ENCODE measurements at regions not wholly inside any gene's neighbourhood (a gene's known extent, or its start where the extent isn't known, plus 50 kb on each side); places are given as distances from the start of the nearest gene placed in this dataset.

DNA sequence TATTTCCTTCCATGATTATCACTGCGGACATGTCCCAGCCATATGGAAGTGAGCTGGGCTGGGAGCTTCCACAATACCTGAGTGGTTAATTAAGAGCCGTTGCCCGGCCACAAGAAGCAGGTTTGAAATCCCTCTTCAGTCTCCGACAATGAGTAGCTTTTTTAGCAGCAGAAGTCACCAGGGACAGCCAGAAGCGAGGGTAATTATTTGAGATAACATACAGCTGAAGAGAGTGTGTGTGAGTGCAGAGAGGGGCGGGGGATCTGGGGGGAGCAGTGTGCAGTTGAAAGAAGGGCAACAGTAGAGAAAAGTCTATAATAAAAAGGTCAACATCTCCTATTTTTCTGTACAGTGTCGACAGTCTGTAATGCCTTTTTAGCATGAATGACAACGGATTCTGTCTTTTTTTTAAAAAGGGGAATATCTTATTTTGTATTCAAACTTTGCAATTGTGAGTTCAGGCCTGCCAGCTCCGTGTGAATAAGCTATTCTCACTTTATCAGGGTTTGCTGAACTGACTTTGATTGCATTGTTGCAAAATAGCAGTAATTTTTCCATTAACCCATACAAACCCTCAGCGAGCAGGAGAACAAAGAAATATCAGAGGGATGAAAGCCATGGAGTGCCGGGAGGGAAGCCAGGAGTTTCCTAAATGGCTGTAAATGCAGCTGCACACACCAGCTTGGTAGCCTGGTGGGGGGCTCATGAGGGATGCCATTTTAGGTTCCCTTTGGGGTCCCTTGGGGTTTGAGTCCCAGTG is 220.3 kb upstream of the IRX3 start:
- DNase-seq (no peak), ATAC-seq (ENCODE audit: low FRiP score) (no peak)
- Histone ChIP-seq H3K36me3 (ENCODE audit: control insufficient read depth in 1 of 2, insufficient read depth in 2 of 2, low read length in 1 of 2) (no peaks in the 10 kb centered on the region), H3K4me3 (ENCODE audit: low read length in 2 of 2) (no peak overlapping the region), H3K27ac (ENCODE audit: low read depth in 1 of 2, low read length in 2 of 2) (no peak overlapping the region), H3K9me3 (ENCODE audit: control insufficient read depth, low read length) (no peaks in the 10 kb centered on the region), H3K4me1 (ENCODE audit: control insufficient read depth in 1 of 2, insufficient read depth in 2 of 2, low read length in 2 of 2) (no peaks in the 10 kb centered on the region), H3K27me3 (ENCODE audit: control insufficient read depth in 1 of 2, insufficient read depth in 2 of 2, low read length in 1 of 2) (no peaks in the 10 kb centered on the region)
- 31 to 36% methylated on average over 11 of the region's 11 CpGs for WGBS, 2 donors
- intact Hi-C loops (cut with DNase I): no loop called here

DNA sequence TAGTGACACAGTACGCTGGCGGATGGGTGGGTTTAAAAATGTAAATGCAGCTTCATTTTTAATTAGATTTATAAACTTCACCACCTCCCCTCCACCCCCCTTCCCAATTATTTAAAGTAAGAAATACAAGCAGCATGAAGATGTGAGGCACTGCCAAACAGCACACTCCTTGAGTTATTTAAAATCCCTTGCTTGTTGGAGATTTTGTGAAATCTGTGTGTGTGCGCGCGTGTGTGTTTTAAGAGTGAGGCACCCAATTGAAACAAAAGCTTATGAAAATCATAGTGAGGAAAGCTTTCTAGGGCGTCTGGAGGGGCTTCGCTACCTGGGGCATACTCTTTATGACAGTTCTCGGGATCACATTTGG is 219.6 kb upstream of the IRX3 start:
- H3K4me3 ChIP-seq (ENCODE audit: low read length in 2 of 2): no peak overlapping the region
- DNase-seq (no peak), ATAC-seq (ENCODE audit: low FRiP score) (no peak)
- intact Hi-C loops (cut with DNase I): no loop called here
- no peak overlapping the region for H3K27ac ChIP-seq (ENCODE audit: low read depth in 1 of 2, low read length in 2 of 2)
- H3K27me3 ChIP-seq (ENCODE audit: control insufficient read depth in 1 of 2, insufficient read depth in 2 of 2, low read length in 1 of 2): no peaks in the 10 kb centered on the region
- 43 to 45% methylated on average over 8 of the region's 8 CpGs for WGBS, 2 donors
- no peaks in the 10 kb centered on the region for H3K36me3 ChIP-seq (ENCODE audit: control insufficient read depth in 1 of 2, insufficient read depth in 2 of 2, low read length in 1 of 2)
- no peaks in the 10 kb centered on the region for H3K9me3 ChIP-seq (ENCODE audit: control insufficient read depth, low read length)
- H3K4me1 ChIP-seq (ENCODE audit: control insufficient read depth in 1 of 2, insufficient read depth in 2 of 2, low read length in 2 of 2): no peaks in the 10 kb centered on the region

DNA sequence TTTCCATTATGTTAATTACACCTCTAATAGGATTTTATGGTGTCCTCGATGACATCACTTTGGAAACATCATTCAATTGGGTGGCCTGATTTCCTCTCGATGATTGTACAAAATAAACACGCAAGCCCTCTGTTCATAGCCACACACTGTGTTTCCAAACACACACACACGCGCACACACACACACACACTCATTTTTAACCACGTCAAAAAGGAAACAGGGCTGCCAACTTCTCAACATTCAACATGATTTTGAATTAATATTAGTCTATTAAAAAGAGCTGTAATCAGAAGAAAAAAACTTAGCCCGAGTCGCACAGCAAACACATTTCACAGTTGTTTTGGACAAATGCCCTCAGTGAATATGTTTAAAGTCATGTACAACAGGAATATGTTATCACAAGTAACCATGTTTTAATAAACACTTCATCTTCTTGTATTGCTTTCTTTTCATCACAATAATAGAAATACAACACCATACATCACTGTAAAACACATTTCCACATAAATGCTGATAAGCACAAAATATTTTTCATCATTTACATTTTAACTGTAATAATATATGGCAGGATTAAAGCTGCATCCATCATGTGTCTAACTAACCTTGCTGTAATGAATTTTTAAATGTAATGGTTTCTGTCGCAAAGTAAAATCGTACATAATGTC is 219.1 kb upstream of the IRX3 start:
- Histone ChIP-seq H3K27me3 (ENCODE audit: control insufficient read depth in 1 of 2, insufficient read depth in 2 of 2, low read length in 1 of 2) (no peaks in the 10 kb centered on the region), H3K4me3 (ENCODE audit: low read length in 2 of 2) (no peak overlapping the region), H3K27ac (ENCODE audit: low read depth in 1 of 2, low read length in 2 of 2) (no peak overlapping the region), H3K36me3 (ENCODE audit: control insufficient read depth in 1 of 2, insufficient read depth in 2 of 2, low read length in 1 of 2) (no peaks in the 10 kb centered on the region), H3K4me1 (ENCODE audit: control insufficient read depth in 1 of 2, insufficient read depth in 2 of 2, low read length in 2 of 2) (no peaks in the 10 kb centered on the region), H3K9me3 (ENCODE audit: control insufficient read depth, low read length) (no peaks in the 10 kb centered on the region)
- DNase-seq: no peak
- intact Hi-C loops (cut with DNase I): no loop called here
- no peak for ATAC-seq (ENCODE audit: low FRiP score)
- 49 to 58% methylated on average over 10 of the region's 10 CpGs for WGBS, 2 donors

DNA sequence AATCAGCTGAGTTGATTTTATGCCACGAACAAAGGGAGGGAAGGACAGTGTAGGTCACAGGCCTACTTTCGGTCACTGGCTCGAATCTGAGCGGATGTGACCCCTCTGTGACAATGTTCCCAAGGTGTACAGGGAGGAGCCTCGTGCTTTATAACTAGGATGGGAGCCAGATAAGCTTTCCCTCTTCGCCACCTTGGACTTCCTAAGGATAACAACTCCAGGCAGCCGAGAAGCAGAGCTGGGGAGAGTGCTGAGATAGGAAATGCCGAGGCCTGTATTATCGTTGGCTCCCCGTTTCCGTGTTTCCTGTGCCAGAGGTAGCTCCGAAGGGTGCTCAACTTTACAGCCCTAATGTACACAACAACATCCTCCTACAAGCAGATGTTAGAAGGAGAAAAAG is 217.8 kb upstream of the IRX3 start:
- H3K36me3 ChIP-seq (ENCODE audit: control insufficient read depth in 1 of 2, insufficient read depth in 2 of 2, low read length in 1 of 2): no peaks in the 10 kb centered on the region
- no peak for DNase-seq
- intact Hi-C loops (cut with DNase I): no loop called here

DNA sequence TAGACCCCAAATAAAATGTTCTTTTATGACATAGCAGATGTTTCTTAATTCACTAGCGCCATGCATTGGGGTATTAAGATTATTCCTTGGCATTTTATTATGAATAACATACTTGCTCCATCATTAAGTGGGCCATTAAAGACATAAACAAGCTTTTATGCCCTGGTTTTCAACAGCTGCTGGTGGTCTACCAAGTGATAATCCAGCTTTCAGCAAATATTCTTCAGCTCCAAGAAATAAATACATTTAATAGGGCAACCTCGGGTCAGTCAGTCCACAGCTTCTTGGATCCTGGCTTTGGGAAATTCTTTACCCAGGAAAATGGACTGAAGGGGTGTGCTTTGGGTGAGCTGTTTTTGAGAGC is 217.3 kb upstream of the IRX3 start:
- intact Hi-C loops (cut with DNase I): no loop called here
- no peaks in the 10 kb centered on the region for H3K4me1 ChIP-seq (ENCODE audit: control insufficient read depth in 1 of 2, insufficient read depth in 2 of 2, low read length in 2 of 2)
- no peak overlapping the region for H3K27ac ChIP-seq (ENCODE audit: low read depth in 1 of 2, low read length in 2 of 2)
- no peak overlapping the region for H3K4me3 ChIP-seq (ENCODE audit: low read length in 2 of 2)
- H3K9me3 ChIP-seq (ENCODE audit: control insufficient read depth, low read length): no peaks in the 10 kb centered on the region
- WGBS, 2 donors: 78 to 91% methylated on average over 2 of the region's 2 CpGs
- no peaks in the 10 kb centered on the region for H3K36me3 ChIP-seq (ENCODE audit: control insufficient read depth in 1 of 2, insufficient read depth in 2 of 2, low read length in 1 of 2)
- ATAC-seq (ENCODE audit: low FRiP score): no peak
- DNase-seq: no peak
- no peaks in the 10 kb centered on the region for H3K27me3 ChIP-seq (ENCODE audit: control insufficient read depth in 1 of 2, insufficient read depth in 2 of 2, low read length in 1 of 2)

More for the DNA sequence above, 217.8 kb upstream of the IRX3 start:
- H3K4me3 ChIP-seq (ENCODE audit: low read length in 2 of 2): no peak overlapping the region
- no peaks in the 10 kb centered on the region for H3K4me1 ChIP-seq (ENCODE audit: control insufficient read depth in 1 of 2, insufficient read depth in 2 of 2, low read length in 2 of 2)
- no peaks in the 10 kb centered on the region for H3K9me3 ChIP-seq (ENCODE audit: control insufficient read depth, low read length)
- WGBS, 2 donors: 55 to 56% methylated on average over 12 of the region's 12 CpGs
- ATAC-seq (ENCODE audit: low FRiP score): no peak
- H3K27me3 ChIP-seq (ENCODE audit: control insufficient read depth in 1 of 2, insufficient read depth in 2 of 2, low read length in 1 of 2): no peaks in the 10 kb centered on the region
- no peak overlapping the region for H3K27ac ChIP-seq (ENCODE audit: low read depth in 1 of 2, low read length in 2 of 2)

DNA sequence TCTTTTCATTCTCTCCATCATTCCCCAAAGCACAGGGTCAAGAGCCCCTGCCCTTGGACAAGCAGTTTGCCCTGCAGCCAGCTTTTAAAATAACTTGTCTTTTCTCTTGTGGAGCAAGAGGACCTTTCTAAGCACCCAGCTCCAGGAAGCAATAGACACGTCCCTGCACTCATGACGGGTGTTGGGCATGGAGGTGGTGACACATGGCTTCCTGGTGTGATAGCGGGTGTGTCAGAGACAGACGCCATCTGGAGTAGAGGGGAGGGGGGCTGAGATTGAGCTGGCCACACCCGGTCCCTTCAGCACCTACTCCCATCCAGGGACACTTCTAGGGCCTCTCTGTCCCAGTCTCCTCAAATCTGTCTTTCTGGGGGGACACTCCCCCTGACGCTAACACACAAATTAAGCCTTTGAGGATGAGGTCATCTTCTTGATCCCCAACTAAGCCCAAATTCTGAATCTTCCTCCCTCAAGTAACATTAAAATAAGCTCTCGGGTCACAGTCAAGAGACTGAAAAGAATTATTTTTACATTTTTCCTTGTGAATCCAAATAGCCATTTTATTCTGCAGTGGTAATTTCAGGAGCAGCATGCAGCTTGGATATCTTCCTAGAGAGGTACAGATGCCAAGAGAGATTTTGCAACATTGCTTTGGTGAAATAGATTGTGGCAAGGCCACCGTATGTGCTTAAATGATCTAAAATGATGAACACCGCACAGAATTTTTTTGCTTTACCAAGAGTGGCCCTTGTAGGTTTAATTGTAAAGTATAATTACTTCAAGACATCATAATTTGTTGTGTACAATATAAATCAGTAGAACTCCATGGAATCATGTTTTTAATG is 216.6 kb upstream of the IRX3 start:
- no peaks in the 10 kb centered on the region for H3K9me3 ChIP-seq (ENCODE audit: control insufficient read depth, low read length)
- no peaks in the 10 kb centered on the region for H3K27me3 ChIP-seq (ENCODE audit: control insufficient read depth in 1 of 2, insufficient read depth in 2 of 2, low read length in 1 of 2)
- H3K36me3 ChIP-seq (ENCODE audit: control insufficient read depth in 1 of 2, insufficient read depth in 2 of 2, low read length in 1 of 2): no peaks in the 10 kb centered on the region
- no peak overlapping the region for H3K27ac ChIP-seq (ENCODE audit: low read depth in 1 of 2, low read length in 2 of 2)
- WGBS, 2 donors: 50 to 72% methylated on average over 9 of the region's 9 CpGs
- H3K4me1 ChIP-seq (ENCODE audit: control insufficient read depth in 1 of 2, insufficient read depth in 2 of 2, low read length in 2 of 2): no peaks in the 10 kb centered on the region
- intact Hi-C loops (cut with DNase I): no loop called here
- no peak for DNase-seq
- no peak for ATAC-seq (ENCODE audit: low FRiP score)
- H3K4me3 ChIP-seq (ENCODE audit: low read length in 2 of 2): no peak overlapping the region

DNA sequence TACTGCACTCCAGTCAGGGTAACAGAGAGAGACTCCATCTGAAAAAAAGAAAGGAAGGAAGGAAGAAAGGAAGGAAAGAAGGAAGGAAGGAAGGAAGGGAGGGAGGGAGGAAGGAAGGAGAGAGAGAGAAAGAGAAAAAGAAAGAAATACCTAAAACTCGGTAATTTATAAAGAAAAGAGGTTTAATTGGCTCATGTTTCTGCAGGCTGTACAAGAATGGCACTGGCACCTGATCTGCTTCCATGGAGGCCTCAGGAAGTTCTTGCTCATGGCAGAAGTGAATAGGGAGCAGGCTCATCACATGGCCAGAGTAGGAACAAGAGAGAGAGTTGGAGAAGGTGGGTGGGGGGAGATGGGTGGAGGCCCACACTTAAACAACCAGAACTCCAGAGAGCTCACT is 215.2 kb upstream of the IRX3 start:
- Histone ChIP-seq H3K4me3 (ENCODE audit: low read length in 2 of 2) (no peak overlapping the region), H3K27ac (ENCODE audit: low read depth in 1 of 2, low read length in 2 of 2) (no peak overlapping the region), H3K4me1 (ENCODE audit: control insufficient read depth in 1 of 2, insufficient read depth in 2 of 2, low read length in 2 of 2) (no peaks in the 10 kb centered on the region), H3K36me3 (ENCODE audit: control insufficient read depth in 1 of 2, insufficient read depth in 2 of 2, low read length in 1 of 2) (no peaks in the 10 kb centered on the region), H3K27me3 (ENCODE audit: control insufficient read depth in 1 of 2, insufficient read depth in 2 of 2, low read length in 1 of 2) (no peaks in the 10 kb centered on the region), H3K9me3 (ENCODE audit: control insufficient read depth, low read length) (no peaks in the 10 kb centered on the region)
- DNase-seq (no peak), ATAC-seq (ENCODE audit: low FRiP score) (no peak)
- intact Hi-C loops (cut with DNase I): no loop called here
- WGBS, 2 donors: 93 to 94% methylated on average over 1 of the region's 1 CpG

DNA sequence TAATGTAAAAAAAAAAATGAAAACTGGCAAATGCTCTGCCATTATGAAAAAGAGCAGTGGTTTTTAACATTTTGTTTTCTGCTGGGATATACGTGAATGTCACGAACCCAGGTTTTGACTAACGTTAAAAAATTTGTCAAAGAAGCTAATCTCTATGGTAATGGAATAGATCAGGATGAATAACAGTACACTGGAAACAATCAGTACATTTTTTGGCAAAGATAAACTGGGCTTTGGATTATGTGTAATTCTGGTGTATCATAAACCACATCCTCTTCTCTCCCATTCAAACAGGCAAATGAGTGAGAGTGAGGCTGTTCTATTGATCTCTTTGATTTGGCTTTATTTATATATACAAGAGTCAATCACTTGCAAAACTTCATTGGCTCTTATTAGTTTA is 207.0 kb upstream of the IRX3 start:
- DNase-seq: no peak
- Histone ChIP-seq H3K4me3 (ENCODE audit: low read length in 2 of 2) (no peak overlapping the region), H3K4me1 (ENCODE audit: control insufficient read depth in 1 of 2, insufficient read depth in 2 of 2, low read length in 2 of 2) (no peaks in the 10 kb centered on the region), H3K36me3 (ENCODE audit: control insufficient read depth in 1 of 2, insufficient read depth in 2 of 2, low read length in 1 of 2) (no peaks in the 10 kb centered on the region), H3K27ac (ENCODE audit: low read depth in 1 of 2, low read length in 2 of 2) (no peak overlapping the region), H3K27me3 (ENCODE audit: control insufficient read depth in 1 of 2, insufficient read depth in 2 of 2, low read length in 1 of 2) (no peaks in the 10 kb centered on the region), H3K9me3 (ENCODE audit: control insufficient read depth, low read length) (no peaks in the 10 kb centered on the region)
- ATAC-seq (ENCODE audit: low FRiP score): no peak
- intact Hi-C loops (cut with DNase I): no loop called here
- WGBS, 2 donors: 81 to 88% methylated on average over 3 of the region's 3 CpGs

All from aorta (tissue), 5 donors.